ENCODE measurements at regions not wholly inside any gene's neighbourhood (a gene's known extent, or its start where the extent isn't known, plus 50 kb on each side); places are given as distances from the start of the nearest gene placed in this dataset.

- DNase-seq: no peak
Measured at GRCh38 chr14:95380350-95381042, 60.8 kb upstream of the CLMN start.

GRCh38 chr14:95379634-95380033 is 59.9 kb upstream of the CLMN start:
- DNase-seq: no peak

- no peak for DNase-seq
Measured at GRCh38 chr14:95375539-95376109, 55.9 kb upstream of the CLMN start.

GRCh38 chr14:95374239-95374997 is 54.7 kb upstream of the CLMN start:
- no peak for DNase-seq

- no peak for DNase-seq
Measured at GRCh38 chr14:95370076-95370475, 50.4 kb upstream of the CLMN start.

Measured in NCI-H1105 (cell line).